CD14-positive monocyte (primary cell): ENCODE measurements at regions not wholly inside any gene's neighbourhood (a gene's known extent, or its start where the extent isn't known, plus 50 kb on each side); places are given as distances from the start of the nearest gene placed in this dataset.

ENCODE experiments used
- DNase-seq, 3 donors: peaks; one replicate each; pipeline ENCODE4 v3.0.0-alpha.2; 2011 to 2022
- H2AFZ ChIP-seq: 2 replicates; pipeline ENCODE4 v1.6.0; 2012; ENCODE audit warnings: mild to moderate bottlenecking, low read depth, low read length, inconsistent platforms; ENCODE audit not compliant: insufficient read depth, poor library complexity, severe bottlenecking
- H3K27ac ChIP-seq, 2 donors: 1 replicate in 1 of 2; 2 replicates in 1 of 2; pipeline ENCODE4 v1.5.1; 2012 to 2013; ENCODE audit warnings: low read length in 2 of 2, control low read depth in 1 of 2, inconsistent platforms in 1 of 2, low read depth in 1 of 2, mild to moderate bottlenecking in 1 of 2
- H3K27me3 ChIP-seq, 2 donors: one replicate each; pipeline versions ENCODE4 v1.6.0 to v1.6.1; 2011 to 2013; ENCODE audit warnings: low read length in 2 of 2; ENCODE audit not compliant: control insufficient read depth in 2 of 2, insufficient read depth in 2 of 2
- H3K36me3 ChIP-seq, 2 donors: replicated peaks in 1 of 2; 1 replicate in 1 of 2; 2 replicates in 1 of 2; pipeline versions ENCODE4 v1.5.1 to v1.6.1; 2012 to 2013; ENCODE audit warnings: low read length in 2 of 2, control low read depth in 1 of 2, inconsistent platforms in 1 of 2, mild to moderate bottlenecking in 1 of 2; ENCODE audit not compliant: insufficient read depth in 2 of 2, control insufficient read depth in 1 of 2
- H3K4me1 ChIP-seq, 2 donors: 1 replicate in 1 of 2; 2 replicates in 1 of 2; pipeline versions ENCODE4 v1.5.1 to v1.6.1; 2012 to 2013; ENCODE audit warnings: low read length in 2 of 2, control low read depth in 1 of 2, inconsistent platforms in 1 of 2, mild to moderate bottlenecking in 1 of 2, moderate library complexity in 1 of 2; ENCODE audit not compliant: insufficient read depth in 2 of 2, control insufficient read depth in 1 of 2
- H3K4me2 ChIP-seq: replicated peaks from 2 replicates; pipeline ENCODE3; 2012; ENCODE audit warnings: low read length, moderate library complexity, mild to moderate bottlenecking; ENCODE audit not compliant: poor library complexity, severe bottlenecking; ENCODE audit errors: extremely low read depth
- H3K4me3 ChIP-seq, 3 experiments: fragments of 200-600 bp in 1 of 3; sonication (generic) in 1 of 3; replicated peaks in 1 of 3; 1 replicate in 2 of 3; 2 replicates in 1 of 3; pipeline ENCODE4 v1.5.1; 2011 to 2013; ENCODE audit warnings: low read length in 3 of 3, mild to moderate bottlenecking in 3 of 3, control low read depth in 2 of 3, low read depth in 2 of 3, inconsistent platforms in 1 of 3, moderate library complexity in 1 of 3
- H3K79me2 ChIP-seq: 2 replicates; pipeline ENCODE4 v1.6.0; 2012; ENCODE audit warnings: mild to moderate bottlenecking, control low read depth, inconsistent platforms, low read length, moderate library complexity; ENCODE audit not compliant: insufficient read depth
- H3K9ac ChIP-seq: 2 replicates; pipeline ENCODE4 v1.6.0; 2017; ENCODE audit warnings: low read length, mild to moderate bottlenecking; ENCODE audit not compliant: insufficient read depth, poor library complexity, severe bottlenecking
- H3K9me3 ChIP-seq, 2 donors: replicated peaks in 1 of 2; 1 replicate in 1 of 2; 2 replicates in 1 of 2; pipeline versions ENCODE4 v1.5.1 to v1.6.1; 2012 to 2013; ENCODE audit warnings: low read length in 2 of 2, control low read depth in 1 of 2; ENCODE audit not compliant: control insufficient read depth in 1 of 2, insufficient read depth in 1 of 2
- H4K20me1 ChIP-seq: 2 replicates; pipeline ENCODE4 v1.6.0; 2012; ENCODE audit warnings: mild to moderate bottlenecking, low read length, control low read depth, moderate library complexity; ENCODE audit not compliant: insufficient read depth
- H3K27ac Mint-ChIP-seq, 7 donors: one replicate each; pipeline ENCODE4 v1.8.0; 2020; ENCODE audit warnings: mild to moderate bottlenecking in 7 of 7, mixed read lengths in 7 of 7, moderate library complexity in 6 of 7, inconsistent platforms in 2 of 7
- H3K27me3 Mint-ChIP-seq, 3 donors: one replicate each; pipeline ENCODE4 v1.8.0; 2021 to 2022; ENCODE audit warnings: low read depth in 3 of 3, mild to moderate bottlenecking in 3 of 3, mixed read lengths in 3 of 3, moderate library complexity in 3 of 3, inconsistent platforms in 1 of 3
- H3K36me3 Mint-ChIP-seq, 2 donors: one replicate each; pipeline ENCODE4 v1.8.0; 2020; ENCODE audit warnings: mixed read lengths in 2 of 2, inconsistent platforms in 1 of 2, mild to moderate bottlenecking in 1 of 2
- H3K4me1 Mint-ChIP-seq: one replicate; pipeline ENCODE4 v1.8.0; 2020; ENCODE audit warnings: mild to moderate bottlenecking, mixed read lengths
- H3K4me3 Mint-ChIP-seq, 2 donors: one replicate each; pipeline ENCODE4 v1.8.0; 2020; ENCODE audit warnings: mild to moderate bottlenecking in 2 of 2, mixed read lengths in 2 of 2, moderate library complexity in 1 of 2
- H3K9me3 Mint-ChIP-seq, 7 donors: one replicate each; pipeline ENCODE4 v1.8.0; 2020 to 2022; ENCODE audit warnings: mixed read lengths in 7 of 7, mild to moderate bottlenecking in 6 of 7, moderate library complexity in 6 of 7, inconsistent platforms in 2 of 7
- WGBS: methylation state at CpG from one replicate; pipeline ENCODE4 v1.1.5; 2013; ENCODE audit warnings: missing lambda C conversion rate; ENCODE audit not compliant: insufficient coverage; 5-methylcytosine and 5-hydroxymethylcytosine counted together
- intact Hi-C, 2 donors: fragments of 100-400 bp; cut with micrococcal nuclease; formaldehyde crosslinking; loops; one replicate each; pipeline versions ENCODE4 v1.15.0 to v1.15.1; 2023
- TF ChIP-seq, protein P1 (sequence below): fragments of 200-600 bp; IDR thresholded peaks from one replicate; pipeline ENCODE4 v1.8.0; 2022; ENCODE audit warnings: antibody characterized with exemption, mild to moderate bottlenecking

DNA sequence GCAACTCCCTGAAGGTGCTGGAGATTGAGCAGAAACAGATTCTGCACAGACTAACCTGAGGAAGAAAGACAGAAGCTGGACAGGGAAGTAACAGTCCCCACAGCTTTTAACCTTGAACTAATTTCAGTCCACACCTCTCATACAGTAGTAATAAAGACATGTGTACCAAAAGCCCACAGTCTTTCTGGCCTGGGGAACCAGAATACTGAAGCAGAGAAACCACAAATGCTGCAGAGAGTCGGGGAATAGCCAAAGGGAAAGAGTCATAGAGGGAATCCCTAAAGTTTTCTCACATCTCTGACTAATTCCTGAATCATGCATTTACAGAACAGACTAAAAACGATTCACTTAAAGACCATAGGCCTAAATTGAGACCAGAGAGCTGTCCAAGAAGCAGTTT lies 503.4 kb upstream of the NECTIN3 start:
- Histone ChIP-seq H3K79me2 (no peaks in the 10 kb centered on the region), H4K20me1 (no peaks in the 10 kb centered on the region), H3K9ac (no peak overlapping the region), H3K36me3 (no peaks in the 10 kb centered on the region), H3K9me3 (no peaks in the 10 kb centered on the region), H3K4me2 (no peak overlapping the region), H2AFZ (no peak overlapping the region), H3K4me1 (no peaks in the 10 kb centered on the region), H3K4me3 (no peak overlapping the region), H3K27ac (no peak overlapping the region), H3K27me3 (no peaks in the 10 kb centered on the region)
- 33% methylated on average over 1 of the region's 2 CpGs for WGBS
- intact Hi-C loops = no loop called here
- Mint-ChIP-seq H3K4me1 (no peaks in the 10 kb centered on the region), H3K9me3 (peaks cover 0 to 10% (median 0%) of the 10 kb centered on the region in 7 donors), H3K27ac (no peak overlapping the region), H3K27me3 (peaks cover 0 to 1% (median 0%) of the 10 kb centered on the region in 3 donors), H3K4me3 (no peak overlapping the region), H3K36me3 (no peaks in the 10 kb centered on the region)
- DNase-seq = no peak
- TF ChIP-seq, protein P1, sequence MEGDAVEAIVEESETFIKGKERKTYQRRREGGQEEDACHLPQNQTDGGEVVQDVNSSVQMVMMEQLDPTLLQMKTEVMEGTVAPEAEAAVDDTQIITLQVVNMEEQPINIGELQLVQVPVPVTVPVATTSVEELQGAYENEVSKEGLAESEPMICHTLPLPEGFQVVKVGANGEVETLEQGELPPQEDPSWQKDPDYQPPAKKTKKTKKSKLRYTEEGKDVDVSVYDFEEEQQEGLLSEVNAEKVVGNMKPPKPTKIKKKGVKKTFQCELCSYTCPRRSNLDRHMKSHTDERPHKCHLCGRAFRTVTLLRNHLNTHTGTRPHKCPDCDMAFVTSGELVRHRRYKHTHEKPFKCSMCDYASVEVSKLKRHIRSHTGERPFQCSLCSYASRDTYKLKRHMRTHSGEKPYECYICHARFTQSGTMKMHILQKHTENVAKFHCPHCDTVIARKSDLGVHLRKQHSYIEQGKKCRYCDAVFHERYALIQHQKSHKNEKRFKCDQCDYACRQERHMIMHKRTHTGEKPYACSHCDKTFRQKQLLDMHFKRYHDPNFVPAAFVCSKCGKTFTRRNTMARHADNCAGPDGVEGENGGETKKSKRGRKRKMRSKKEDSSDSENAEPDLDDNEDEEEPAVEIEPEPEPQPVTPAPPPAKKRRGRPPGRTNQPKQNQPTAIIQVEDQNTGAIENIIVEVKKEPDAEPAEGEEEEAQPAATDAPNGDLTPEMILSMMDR = no peak

DNA sequence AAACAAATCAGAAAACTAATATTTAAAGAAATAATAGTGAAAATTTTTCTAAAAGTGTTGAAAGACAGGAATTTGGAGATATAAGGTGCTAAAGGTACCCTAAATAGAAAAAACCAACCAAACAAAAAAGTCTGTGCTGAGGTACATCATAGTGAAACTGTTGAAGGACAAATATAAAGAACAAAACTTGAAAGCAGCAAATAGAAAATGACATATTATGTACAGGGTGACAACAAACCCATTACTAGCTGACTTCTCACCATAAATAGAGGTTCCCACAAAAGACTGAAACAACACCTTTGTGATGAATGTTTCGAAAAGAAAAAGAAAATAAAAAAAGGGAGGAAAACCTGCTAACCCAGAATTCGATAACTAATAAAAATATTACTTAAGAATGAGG lies 502.5 kb upstream of the NECTIN3 start:
- Histone ChIP-seq H3K4me1 (no peaks in the 10 kb centered on the region), H2AFZ (no peak overlapping the region), H4K20me1 (no peaks in the 10 kb centered on the region), H3K36me3 (no peaks in the 10 kb centered on the region), H3K4me3 (no peak overlapping the region), H3K27ac (no peak overlapping the region), H3K79me2 (no peaks in the 10 kb centered on the region), H3K9ac (no peak overlapping the region), H3K4me2 (no peak overlapping the region), H3K9me3 (no peaks in the 10 kb centered on the region), H3K27me3 (no peaks in the 10 kb centered on the region)
- Mint-ChIP-seq H3K9me3 (peaks cover 0 to 13% (median 2%) of the 10 kb centered on the region in 7 donors), H3K27me3 (peaks cover 0 to 1% (median 0%) of the 10 kb centered on the region in 3 donors), H3K36me3 (no peaks in the 10 kb centered on the region), H3K4me3 (no peak overlapping the region), H3K4me1 (no peaks in the 10 kb centered on the region), H3K27ac (no peak overlapping the region)
- intact Hi-C loops = no loop called here
- no peak for DNase-seq
- TF ChIP-seq, protein P1 = no peak
- no CpG with 5 or more reads among the region's 2 CpGs for WGBS
